Gastrocnemius medialis (tissue), 4 donors: ENCODE measurements at regions not wholly inside any gene's neighbourhood (a gene's known extent, or its start where the extent isn't known, plus 50 kb on each side); places are given as distances from the start of the nearest gene placed in this dataset.

Experiments used
- ATAC-seq, 2 donors: fragments of 150-250 bp; one replicate each; pipeline ENCODE4 v1.9.1; 2016
- DNase-seq, 2 donors: peaks; one replicate each; pipeline ENCODE4 v3.0.0-alpha.2; 2019
- H3K27ac ChIP-seq, 4 donors: fragments of 200-600 bp; sonication (generic); 1 replicate in 1 of 4; 2 replicates in 3 of 4; pipeline ENCODE4 v1.5.1; 2016 to 2018; ENCODE audit warnings: mild to moderate bottlenecking in 2 of 4, moderate library complexity in 1 of 4
- H3K27me3 ChIP-seq, 3 donors: fragments of 200-600 bp; sonication (generic) in 2 of 3; 1 replicate in 1 of 3; 2 replicates in 2 of 3; pipeline versions ENCODE4 v1.5.1 to v1.6.0; 2016 to 2019; ENCODE audit warnings: mild to moderate bottlenecking in 1 of 3, moderate library complexity in 1 of 3
- H3K36me3 ChIP-seq, 2 donors: fragments of 200-600 bp; sonication (generic) in 1 of 2; one replicate each; pipeline ENCODE4 v1.5.1; 2017 to 2018
- H3K4me1 ChIP-seq, 2 donors: fragments of 200-600 bp; sonication (generic) in 1 of 2; one replicate each; pipeline ENCODE4 v1.5.1; 2016 to 2017; ENCODE audit warnings: mild to moderate bottlenecking in 2 of 2
- H3K4me3 ChIP-seq, 4 donors: fragments of 200-600 bp; sonication (generic) in 3 of 4; 1 replicate in 1 of 4; 2 replicates in 3 of 4; pipeline ENCODE4 v1.5.1; 2016 to 2019; ENCODE audit warnings: mild to moderate bottlenecking in 2 of 4
- H3K9me3 ChIP-seq, 3 donors: fragments of 200-600 bp; sonication (generic) in 2 of 3; 1 replicate in 1 of 3; 2 replicates in 2 of 3; pipeline ENCODE4 v1.5.1; 2016 to 2019
- POLR2A ChIP-seq, 2 donors: fragments of 450-650 bp; IDR thresholded peaks; one replicate each; pipeline ENCODE4 v1.6.1; 2017; ENCODE audit warnings: antibody characterized with exemption in 2 of 2, mild to moderate bottlenecking in 2 of 2, moderate library complexity in 2 of 2
- in situ Hi-C, 4 donors: fragments of 200-750 bp; cut with MboI; loops; one replicate each; pipeline versions ENCODE4 v1.15.0 to v1.8.0; 2017; ENCODE audit warnings: low sequenced_read_pairs in 4 of 4
- intact Hi-C: fragments of 100-400 bp; cut with DNase I; formaldehyde crosslinking; loops from one replicate; pipeline ENCODE4 v1.15.1; 2023; ENCODE audit warnings: low total_unique reads
- TF ChIP-seq, protein P1 (sequence below), 5 experiments: fragments of 450-650 bp in 3 of 5; fragments of 200-600 bp in 2 of 5; sonication (generic) in 2 of 5; IDR thresholded peaks in 4 of 5; conservative IDR thresholded peaks in 1 of 5; 1 replicate in 4 of 5; 2 replicates in 1 of 5; pipeline ENCODE4 v1.5.1; 2016 to 2019; ENCODE audit warnings: antibody characterized with exemption in 5 of 5, mild to moderate bottlenecking in 3 of 5, moderate library complexity in 3 of 5

DNA sequence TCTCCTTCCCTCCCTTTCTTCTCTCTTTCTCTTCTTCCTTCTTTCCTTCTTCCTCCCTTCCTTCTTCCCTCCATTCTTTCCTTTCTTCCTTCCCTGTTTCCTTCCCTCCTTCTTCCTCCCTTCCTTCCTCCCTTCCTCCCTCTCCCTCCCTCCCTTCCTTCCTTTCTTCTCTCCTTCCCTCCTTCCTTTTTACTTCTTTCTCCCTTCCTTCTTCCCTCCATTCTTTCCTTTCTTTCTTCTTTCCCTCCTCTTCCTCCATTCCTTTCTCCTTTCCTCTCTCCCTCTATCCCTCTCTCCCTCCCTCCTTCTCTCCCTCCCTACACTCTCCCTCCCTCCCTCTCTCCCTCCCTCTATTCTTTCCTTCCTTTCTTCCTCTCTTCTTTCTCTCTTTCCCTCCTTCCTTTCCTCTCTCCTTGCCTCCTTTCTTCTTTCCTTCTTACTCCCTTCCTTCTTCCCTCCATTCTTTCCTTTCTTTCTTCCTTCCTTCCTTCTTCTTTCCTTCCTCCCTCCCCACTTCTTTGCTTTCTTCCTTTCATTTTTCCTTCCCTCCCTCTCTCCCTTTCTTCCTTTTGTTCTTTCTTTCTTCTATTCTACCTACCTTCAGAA, 200.4 kb upstream of the SSTR4 start:
- intact Hi-C loops: no loop called here
- in situ Hi-C loops: no loop called here
- no peak overlapping the region for H3K27ac ChIP-seq
- peaks cover 0 to 3% (median 0%) of the 10 kb centered on the region in 3 donors for H3K27me3 ChIP-seq
- ATAC-seq: no peak
- H3K36me3 ChIP-seq: no peaks in the 10 kb centered on the region
- H3K9me3 ChIP-seq: no peaks in the 10 kb centered on the region
- no peak for DNase-seq
- H3K4me1 ChIP-seq: no peaks in the 10 kb centered on the region
- no peak for TF ChIP-seq POLR2A (IDR thresholded peaks at IDR 0.05)
- TF ChIP-seq, protein P1, sequence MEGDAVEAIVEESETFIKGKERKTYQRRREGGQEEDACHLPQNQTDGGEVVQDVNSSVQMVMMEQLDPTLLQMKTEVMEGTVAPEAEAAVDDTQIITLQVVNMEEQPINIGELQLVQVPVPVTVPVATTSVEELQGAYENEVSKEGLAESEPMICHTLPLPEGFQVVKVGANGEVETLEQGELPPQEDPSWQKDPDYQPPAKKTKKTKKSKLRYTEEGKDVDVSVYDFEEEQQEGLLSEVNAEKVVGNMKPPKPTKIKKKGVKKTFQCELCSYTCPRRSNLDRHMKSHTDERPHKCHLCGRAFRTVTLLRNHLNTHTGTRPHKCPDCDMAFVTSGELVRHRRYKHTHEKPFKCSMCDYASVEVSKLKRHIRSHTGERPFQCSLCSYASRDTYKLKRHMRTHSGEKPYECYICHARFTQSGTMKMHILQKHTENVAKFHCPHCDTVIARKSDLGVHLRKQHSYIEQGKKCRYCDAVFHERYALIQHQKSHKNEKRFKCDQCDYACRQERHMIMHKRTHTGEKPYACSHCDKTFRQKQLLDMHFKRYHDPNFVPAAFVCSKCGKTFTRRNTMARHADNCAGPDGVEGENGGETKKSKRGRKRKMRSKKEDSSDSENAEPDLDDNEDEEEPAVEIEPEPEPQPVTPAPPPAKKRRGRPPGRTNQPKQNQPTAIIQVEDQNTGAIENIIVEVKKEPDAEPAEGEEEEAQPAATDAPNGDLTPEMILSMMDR (IDR thresholded peaks at IDR 0.05 in 4 of 5, conservative IDR thresholded peaks at IDR 0.05 in 1 of 5): no peak
- no peak overlapping the region for H3K4me3 ChIP-seq

GRCh38 chr20:22836211-22836610, 198.9 kb upstream of the SSTR4 start:
- no peak for DNase-seq
- no peak for ATAC-seq
- H3K27ac ChIP-seq: no peak overlapping the region

DNA sequence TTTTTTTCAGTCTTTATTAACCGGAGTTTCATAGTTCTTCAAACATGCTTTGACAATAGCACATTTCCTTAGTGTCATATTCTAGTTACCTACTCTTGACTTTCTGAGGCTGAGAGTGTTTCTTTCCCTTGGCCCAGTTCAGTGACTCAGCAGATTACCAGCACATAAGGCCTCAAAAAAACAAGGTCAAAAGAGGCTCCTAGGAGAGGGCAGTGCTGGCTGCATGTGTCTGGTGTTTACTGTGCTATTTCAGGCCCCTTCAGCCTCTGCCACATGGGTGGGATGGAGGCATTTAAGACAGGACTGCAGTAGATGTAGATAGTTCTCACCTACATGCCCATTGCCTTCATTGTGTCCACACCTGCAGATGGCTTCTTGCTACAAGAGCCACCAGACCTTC, 198.2 kb upstream of the SSTR4 start:
- DNase-seq (no peak), ATAC-seq (no peak)
- Histone ChIP-seq H3K36me3 (no peaks in the 10 kb centered on the region), H3K27ac (no peak overlapping the region), H3K9me3 (no peaks in the 10 kb centered on the region), H3K27me3 (peaks cover 0 to 3% (median 0%) of the 10 kb centered on the region in 3 donors), H3K4me3 (no peak overlapping the region), H3K4me1 (no peaks in the 10 kb centered on the region)
- intact Hi-C loops: no loop called here
- in situ Hi-C loops: no loop called here
- TF ChIP-seq, protein P1 (IDR thresholded peaks at IDR 0.05 in 4 of 5, conservative IDR thresholded peaks at IDR 0.05 in 1 of 5): no peak
- no peak for TF ChIP-seq POLR2A (IDR thresholded peaks at IDR 0.05)

More at GRCh38 chr20:22836211-22836610, 198.9 kb upstream of the SSTR4 start:
- Histone ChIP-seq H3K36me3 (no peaks in the 10 kb centered on the region), H3K4me3 (no peak overlapping the region), H3K9me3 (no peaks in the 10 kb centered on the region), H3K4me1 (no peaks in the 10 kb centered on the region), H3K27me3 (peaks cover 0 to 3% (median 0%) of the 10 kb centered on the region in 3 donors)
- no peak for TF ChIP-seq POLR2A (IDR thresholded peaks at IDR 0.05)
- TF ChIP-seq, protein P1 (IDR thresholded peaks at IDR 0.05 in 4 of 5, conservative IDR thresholded peaks at IDR 0.05 in 1 of 5): no peak
- intact Hi-C loops: no loop called here
- in situ Hi-C loops: no loop called here

DNA sequence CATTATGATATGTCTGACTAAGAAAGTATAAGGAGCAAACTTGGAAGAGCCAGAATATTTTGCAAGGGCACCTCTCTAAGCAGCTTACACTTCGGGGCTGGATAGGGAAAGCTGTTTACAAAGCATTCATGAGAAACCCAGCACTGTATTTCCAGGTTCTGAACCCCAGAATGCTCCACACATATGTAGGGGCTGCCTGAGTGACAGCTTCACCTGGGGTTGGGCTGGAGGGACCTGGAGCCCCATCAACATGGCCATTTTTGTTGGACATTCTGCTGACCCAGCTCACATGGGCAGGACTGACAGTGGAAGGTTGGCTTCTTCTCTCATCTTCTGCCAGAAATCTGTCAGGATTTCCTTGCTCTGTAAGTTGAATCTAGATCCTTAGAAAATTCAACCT, 197.1 kb upstream of the SSTR4 start:
- ATAC-seq (no peak), DNase-seq (no peak)
- intact Hi-C loops (no loop called here), in situ Hi-C loops (no loop called here)
- Histone ChIP-seq H3K4me3 (no peak overlapping the region), H3K9me3 (no peaks in the 10 kb centered on the region), H3K36me3 (no peaks in the 10 kb centered on the region), H3K27ac (no peak overlapping the region), H3K4me1 (no peaks in the 10 kb centered on the region), H3K27me3 (no peaks in the 10 kb centered on the region)
- no peak for TF ChIP-seq POLR2A (IDR thresholded peaks at IDR 0.05)
- TF ChIP-seq, protein P1 (IDR thresholded peaks at IDR 0.05 in 4 of 5, conservative IDR thresholded peaks at IDR 0.05 in 1 of 5): no peak

DNA sequence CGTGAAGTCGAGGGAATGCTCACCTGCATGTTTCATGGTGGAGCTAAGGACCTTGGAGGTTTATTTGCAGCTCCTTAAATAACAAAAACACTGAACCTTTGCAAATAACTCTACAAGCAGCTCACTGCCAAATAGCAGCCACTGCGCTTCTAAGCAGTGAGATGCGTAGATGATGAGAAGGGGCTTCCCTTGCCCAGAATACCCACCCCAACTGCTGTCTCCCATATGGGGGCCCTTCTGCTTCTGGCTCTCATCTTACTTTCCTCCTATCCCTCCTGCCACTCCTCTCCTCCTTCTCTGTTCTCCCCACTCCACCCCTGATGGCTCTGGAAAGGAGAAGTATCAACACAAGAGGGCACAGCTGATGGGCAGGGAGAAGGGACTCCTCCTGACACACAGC, 193.3 kb upstream of the SSTR4 start:
- ATAC-seq: no peak
- Histone ChIP-seq H3K4me1 (no peaks in the 10 kb centered on the region), H3K36me3 (no peaks in the 10 kb centered on the region), H3K4me3 (no peak overlapping the region), H3K27me3 (no peaks in the 10 kb centered on the region), H3K9me3 (no peaks in the 10 kb centered on the region), H3K27ac (no peak overlapping the region)
- intact Hi-C loops: no loop called here
- TF ChIP-seq, protein P1 (IDR thresholded peaks at IDR 0.05 in 4 of 5, conservative IDR thresholded peaks at IDR 0.05 in 1 of 5): no peak
- no peak for TF ChIP-seq POLR2A (IDR thresholded peaks at IDR 0.05)
- in situ Hi-C loops: no loop called here
- DNase-seq: no peak
